Naive B cell (primary cell): ENCODE measurements at regions not wholly inside any gene's neighbourhood (a gene's known extent, or its start where the extent isn't known, plus 50 kb on each side); places are given as distances from the start of the nearest gene placed in this dataset.
"Not testable (repeated sequence)": the region's sequence is repeated elsewhere in the genome, so short reads cannot be mapped to it uniquely, and the experiment has no call there.

Experiments used
- ATAC-seq, 2 donors: fragments of 150-1000 bp; cut with Tn5 transposase; 2 replicates each; pipeline ENCODE4 v1.10.0; 2021; ENCODE audit warnings: low read depth in 2 of 2, mild to moderate bottlenecking in 2 of 2, moderate library complexity in 2 of 2
- DNase-seq: peaks from one replicate; pipeline ENCODE4 v3.0.0; 2022
- H3K27ac Mint-ChIP-seq, 6 donors: one replicate each; pipeline ENCODE4 v1.8.0; 2020 to 2022; ENCODE audit warnings: mild to moderate bottlenecking in 6 of 6, mixed read lengths in 6 of 6, moderate library complexity in 5 of 6, inconsistent platforms in 2 of 6
- H3K27me3 Mint-ChIP-seq, 3 donors: one replicate each; pipeline ENCODE4 v1.8.0; 2021 to 2022; ENCODE audit warnings: mixed read lengths in 3 of 3, mild to moderate bottlenecking in 1 of 3
- H3K36me3 Mint-ChIP-seq, 2 donors: one replicate each; pipeline ENCODE4 v1.8.0; 2020 to 2022; ENCODE audit warnings: mixed read lengths in 2 of 2, inconsistent platforms in 1 of 2, mild to moderate bottlenecking in 1 of 2
- H3K4me1 Mint-ChIP-seq, 3 donors: one replicate each; pipeline ENCODE4 v1.8.0; 2020 to 2022; ENCODE audit warnings: mixed read lengths in 3 of 3, inconsistent platforms in 1 of 3, mild to moderate bottlenecking in 1 of 3, moderate library complexity in 1 of 3
- H3K4me3 Mint-ChIP-seq, 8 donors: one replicate each; pipeline ENCODE4 v1.8.0; 2020 to 2022; ENCODE audit warnings: mild to moderate bottlenecking in 8 of 8, mixed read lengths in 8 of 8, moderate library complexity in 8 of 8, inconsistent platforms in 2 of 8
- H3K9me3 Mint-ChIP-seq, 7 donors: one replicate each; pipeline ENCODE4 v1.8.0; 2020 to 2022; ENCODE audit warnings: mixed read lengths in 7 of 7, mild to moderate bottlenecking in 5 of 7, inconsistent platforms in 2 of 7, moderate library complexity in 1 of 7

- not testable (repeated sequence) for H3K4me3 Mint-ChIP-seq, H3K27ac Mint-ChIP-seq, H3K4me1 Mint-ChIP-seq, ATAC-seq, DNase-seq, H3K27me3 Mint-ChIP-seq
- Mint-ChIP-seq H3K9me3 (peaks cover 9 to 30% (median 18%) of the 10 kb centered on the region in 7 donors), H3K36me3 (peaks cover 0 to 18% of the 10 kb centered on the region in 2 donors)
Observed at GRCh38 chr5:50280461-50280860, 160.6 kb downstream of the EMB start.
